Astrocyte of the cerebellum (primary cell): ENCODE measurements at regions not wholly inside any gene's neighbourhood (a gene's known extent, or its start where the extent isn't known, plus 50 kb on each side); places are given as distances from the start of the nearest gene placed in this dataset.

ENCODE experiments used
- DNase-seq: peaks from one replicate; pipeline ENCODE4 v3.0.0-alpha.2; 2011; ENCODE audit warnings: low read depth
- H3K4me3 ChIP-seq: 2 replicates; pipeline ENCODE4 v1.5.1; 2011; ENCODE audit warnings: mild to moderate bottlenecking, low read depth, low read length, moderate library complexity
- CTCF ChIP-seq: IDR thresholded peaks from 2 replicates; pipeline ENCODE4 v1.5.1; 2012; ENCODE audit warnings: low read length, low read depth, moderate library complexity, mild to moderate bottlenecking; ENCODE audit errors: missing control alignments
- in situ Hi-C: cut with HindIII; loops from 2 replicates; pipeline ENCODE4 v1.10.0; 2017; ENCODE audit warnings: low sequenced_read_pairs

GRCh38 chr5:37892586-37892985 lies 52.7 kb upstream of the GDNF start:
- TF ChIP-seq CTCF = no peak
- DNase-seq = no peak
- H3K4me3 ChIP-seq = no peak overlapping the region
- in situ Hi-C loops = no loop called here

- in situ Hi-C loops = no loop called here
- no peak for DNase-seq
- no peak for TF ChIP-seq CTCF
- no peak overlapping the region for H3K4me3 ChIP-seq
Measured at GRCh38 chr5:37891832-37892231, 52.0 kb upstream of the GDNF start.

- in situ Hi-C loops = no loop called here
Measured at GRCh38 chr5:37889612-37890317, 49.9 kb upstream of the GDNF start.

More at GRCh38 chr5:37889612-37890317, 49.9 kb upstream of the GDNF start:
- peak; percentile 23 for DNase-seq
- no peak for TF ChIP-seq CTCF
- H3K4me3 ChIP-seq = no peak overlapping the region
